HL-60 (cell line): ENCODE measurements at regions not wholly inside any gene's neighbourhood (a gene's known extent, or its start where the extent isn't known, plus 50 kb on each side); places are given as distances from the start of the nearest gene placed in this dataset.

Experiments used
- GABPA ChIP-seq: IDR thresholded peaks from 2 replicates; pipeline ENCODE4 v1.6.1; 2012; ENCODE audit warnings: low read depth
- POLR2AphosphoS5 ChIP-seq: IDR thresholded peaks from 2 replicates; pipeline ENCODE4 v1.6.1; 2012; ENCODE audit warnings: low read depth
- TF ChIP-seq, protein P1 (sequence below): IDR thresholded peaks from one replicate; pipeline ENCODE4 v1.5.1; 2011; ENCODE audit warnings: low read length, control low read depth, inconsistent platforms; ENCODE audit not compliant: insufficient read depth
- TF ChIP-seq, protein P2 (sequence below): IDR thresholded peaks from 2 replicates; pipeline ENCODE4 v1.6.1; 2012; ENCODE audit warnings: low read depth; ENCODE audit not compliant: insufficient replicate concordance

GRCh38 chr2:48852938-48853337 is 97.4 kb upstream of the LHCGR start:
- TF ChIP-seq, protein P1, sequence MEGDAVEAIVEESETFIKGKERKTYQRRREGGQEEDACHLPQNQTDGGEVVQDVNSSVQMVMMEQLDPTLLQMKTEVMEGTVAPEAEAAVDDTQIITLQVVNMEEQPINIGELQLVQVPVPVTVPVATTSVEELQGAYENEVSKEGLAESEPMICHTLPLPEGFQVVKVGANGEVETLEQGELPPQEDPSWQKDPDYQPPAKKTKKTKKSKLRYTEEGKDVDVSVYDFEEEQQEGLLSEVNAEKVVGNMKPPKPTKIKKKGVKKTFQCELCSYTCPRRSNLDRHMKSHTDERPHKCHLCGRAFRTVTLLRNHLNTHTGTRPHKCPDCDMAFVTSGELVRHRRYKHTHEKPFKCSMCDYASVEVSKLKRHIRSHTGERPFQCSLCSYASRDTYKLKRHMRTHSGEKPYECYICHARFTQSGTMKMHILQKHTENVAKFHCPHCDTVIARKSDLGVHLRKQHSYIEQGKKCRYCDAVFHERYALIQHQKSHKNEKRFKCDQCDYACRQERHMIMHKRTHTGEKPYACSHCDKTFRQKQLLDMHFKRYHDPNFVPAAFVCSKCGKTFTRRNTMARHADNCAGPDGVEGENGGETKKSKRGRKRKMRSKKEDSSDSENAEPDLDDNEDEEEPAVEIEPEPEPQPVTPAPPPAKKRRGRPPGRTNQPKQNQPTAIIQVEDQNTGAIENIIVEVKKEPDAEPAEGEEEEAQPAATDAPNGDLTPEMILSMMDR, result no peak
- TF ChIP-seq, protein P2, sequence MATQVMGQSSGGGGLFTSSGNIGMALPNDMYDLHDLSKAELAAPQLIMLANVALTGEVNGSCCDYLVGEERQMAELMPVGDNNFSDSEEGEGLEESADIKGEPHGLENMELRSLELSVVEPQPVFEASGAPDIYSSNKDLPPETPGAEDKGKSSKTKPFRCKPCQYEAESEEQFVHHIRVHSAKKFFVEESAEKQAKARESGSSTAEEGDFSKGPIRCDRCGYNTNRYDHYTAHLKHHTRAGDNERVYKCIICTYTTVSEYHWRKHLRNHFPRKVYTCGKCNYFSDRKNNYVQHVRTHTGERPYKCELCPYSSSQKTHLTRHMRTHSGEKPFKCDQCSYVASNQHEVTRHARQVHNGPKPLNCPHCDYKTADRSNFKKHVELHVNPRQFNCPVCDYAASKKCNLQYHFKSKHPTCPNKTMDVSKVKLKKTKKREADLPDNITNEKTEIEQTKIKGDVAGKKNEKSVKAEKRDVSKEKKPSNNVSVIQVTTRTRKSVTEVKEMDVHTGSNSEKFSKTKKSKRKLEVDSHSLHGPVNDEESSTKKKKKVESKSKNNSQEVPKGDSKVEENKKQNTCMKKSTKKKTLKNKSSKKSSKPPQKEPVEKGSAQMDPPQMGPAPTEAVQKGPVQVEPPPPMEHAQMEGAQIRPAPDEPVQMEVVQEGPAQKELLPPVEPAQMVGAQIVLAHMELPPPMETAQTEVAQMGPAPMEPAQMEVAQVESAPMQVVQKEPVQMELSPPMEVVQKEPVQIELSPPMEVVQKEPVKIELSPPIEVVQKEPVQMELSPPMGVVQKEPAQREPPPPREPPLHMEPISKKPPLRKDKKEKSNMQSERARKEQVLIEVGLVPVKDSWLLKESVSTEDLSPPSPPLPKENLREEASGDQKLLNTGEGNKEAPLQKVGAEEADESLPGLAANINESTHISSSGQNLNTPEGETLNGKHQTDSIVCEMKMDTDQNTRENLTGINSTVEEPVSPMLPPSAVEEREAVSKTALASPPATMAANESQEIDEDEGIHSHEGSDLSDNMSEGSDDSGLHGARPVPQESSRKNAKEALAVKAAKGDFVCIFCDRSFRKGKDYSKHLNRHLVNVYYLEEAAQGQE, result no peak
- no peak for TF ChIP-seq POLR2AphosphoS5
- no peak for TF ChIP-seq GABPA
